ENCODE measurements at regions not wholly inside any gene's neighbourhood (a gene's known extent, or its start where the extent isn't known, plus 50 kb on each side); places are given as distances from the start of the nearest gene placed in this dataset.

- intact Hi-C loops (cut with micrococcal nuclease; ENCODE audit: unreplicated experiment) (loop anchor here (10.0 kb wide), 1 partner anchor 123 kb away; no protein-coding TSS in a partner anchor), in situ Hi-C loops (cut with HindIII; ENCODE audit: low pct_unique_long_range_greater_than_20kb, low sequenced_read_pairs) (no loop called here)
- H3K36me3 ChIP-seq (ENCODE audit: control insufficient read depth, insufficient read depth, low read length), result no peaks in the 10 kb centered on the region
- no peaks in the 10 kb centered on the region for H3K27me3 ChIP-seq (ENCODE audit: control insufficient read depth, insufficient read depth, low read length)
- H3K27ac ChIP-seq (ENCODE audit: low read length), result no peak overlapping the region
- DNase-seq (ENCODE audit: low read depth, low spot score) (no peak), ATAC-seq (no peak)
- BruUV-seq (replicated peaks), result no TSS peak
- CTCF ChIA-PET, result no interaction called here
- no peaks in the 10 kb centered on the region for H3K9me3 ChIP-seq (ENCODE audit: control insufficient read depth, insufficient read depth, low read depth, low read length)
- no peak overlapping the region for H3K4me3 ChIP-seq (ENCODE audit: low read depth in 2 of 2, low read length in 2 of 2)
- POLR2A ChIA-PET, result no interaction called here
- peaks cover 6% of the 10 kb centered on the region; the same call in 1 of the 2 replicates for H3K4me1 ChIP-seq (ENCODE audit: control insufficient read depth, insufficient read depth, low read length)
- TF ChIP-seq, protein P1, sequence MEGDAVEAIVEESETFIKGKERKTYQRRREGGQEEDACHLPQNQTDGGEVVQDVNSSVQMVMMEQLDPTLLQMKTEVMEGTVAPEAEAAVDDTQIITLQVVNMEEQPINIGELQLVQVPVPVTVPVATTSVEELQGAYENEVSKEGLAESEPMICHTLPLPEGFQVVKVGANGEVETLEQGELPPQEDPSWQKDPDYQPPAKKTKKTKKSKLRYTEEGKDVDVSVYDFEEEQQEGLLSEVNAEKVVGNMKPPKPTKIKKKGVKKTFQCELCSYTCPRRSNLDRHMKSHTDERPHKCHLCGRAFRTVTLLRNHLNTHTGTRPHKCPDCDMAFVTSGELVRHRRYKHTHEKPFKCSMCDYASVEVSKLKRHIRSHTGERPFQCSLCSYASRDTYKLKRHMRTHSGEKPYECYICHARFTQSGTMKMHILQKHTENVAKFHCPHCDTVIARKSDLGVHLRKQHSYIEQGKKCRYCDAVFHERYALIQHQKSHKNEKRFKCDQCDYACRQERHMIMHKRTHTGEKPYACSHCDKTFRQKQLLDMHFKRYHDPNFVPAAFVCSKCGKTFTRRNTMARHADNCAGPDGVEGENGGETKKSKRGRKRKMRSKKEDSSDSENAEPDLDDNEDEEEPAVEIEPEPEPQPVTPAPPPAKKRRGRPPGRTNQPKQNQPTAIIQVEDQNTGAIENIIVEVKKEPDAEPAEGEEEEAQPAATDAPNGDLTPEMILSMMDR (IDR thresholded peaks at IDR 0.05), result no peak
- no peak for TF ChIP-seq POLR2AphosphoS5 (IDR thresholded peaks at IDR 0.05; ENCODE audit: low read depth, low read length)
- no peak for TF ChIP-seq TCF7L2 (IDR thresholded peaks at IDR 0.05; ENCODE audit: low read depth, low read length)
- no peak for TF ChIP-seq SIN3A (IDR thresholded peaks at IDR 0.05; ENCODE audit: borderline replicate concordance, insufficient read depth, low read depth, low read length)
- TF ChIP-seq, protein P2, sequence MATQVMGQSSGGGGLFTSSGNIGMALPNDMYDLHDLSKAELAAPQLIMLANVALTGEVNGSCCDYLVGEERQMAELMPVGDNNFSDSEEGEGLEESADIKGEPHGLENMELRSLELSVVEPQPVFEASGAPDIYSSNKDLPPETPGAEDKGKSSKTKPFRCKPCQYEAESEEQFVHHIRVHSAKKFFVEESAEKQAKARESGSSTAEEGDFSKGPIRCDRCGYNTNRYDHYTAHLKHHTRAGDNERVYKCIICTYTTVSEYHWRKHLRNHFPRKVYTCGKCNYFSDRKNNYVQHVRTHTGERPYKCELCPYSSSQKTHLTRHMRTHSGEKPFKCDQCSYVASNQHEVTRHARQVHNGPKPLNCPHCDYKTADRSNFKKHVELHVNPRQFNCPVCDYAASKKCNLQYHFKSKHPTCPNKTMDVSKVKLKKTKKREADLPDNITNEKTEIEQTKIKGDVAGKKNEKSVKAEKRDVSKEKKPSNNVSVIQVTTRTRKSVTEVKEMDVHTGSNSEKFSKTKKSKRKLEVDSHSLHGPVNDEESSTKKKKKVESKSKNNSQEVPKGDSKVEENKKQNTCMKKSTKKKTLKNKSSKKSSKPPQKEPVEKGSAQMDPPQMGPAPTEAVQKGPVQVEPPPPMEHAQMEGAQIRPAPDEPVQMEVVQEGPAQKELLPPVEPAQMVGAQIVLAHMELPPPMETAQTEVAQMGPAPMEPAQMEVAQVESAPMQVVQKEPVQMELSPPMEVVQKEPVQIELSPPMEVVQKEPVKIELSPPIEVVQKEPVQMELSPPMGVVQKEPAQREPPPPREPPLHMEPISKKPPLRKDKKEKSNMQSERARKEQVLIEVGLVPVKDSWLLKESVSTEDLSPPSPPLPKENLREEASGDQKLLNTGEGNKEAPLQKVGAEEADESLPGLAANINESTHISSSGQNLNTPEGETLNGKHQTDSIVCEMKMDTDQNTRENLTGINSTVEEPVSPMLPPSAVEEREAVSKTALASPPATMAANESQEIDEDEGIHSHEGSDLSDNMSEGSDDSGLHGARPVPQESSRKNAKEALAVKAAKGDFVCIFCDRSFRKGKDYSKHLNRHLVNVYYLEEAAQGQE (IDR thresholded peaks at IDR 0.05; ENCODE audit: insufficient read depth in 1 of 2, low read depth in 2 of 2, low read length in 1 of 2), result no peak
These were observed 90.5 kb upstream of the RFC3 start for GRCh38 chr13:33727297-33728083.

- CTCF ChIA-PET, result no interaction called here
- in situ Hi-C loops (cut with HindIII; ENCODE audit: low pct_unique_long_range_greater_than_20kb, low sequenced_read_pairs) (no loop called here), intact Hi-C loops (cut with micrococcal nuclease; ENCODE audit: unreplicated experiment) (loop anchor here (10.0 kb wide), 1 partner anchor 124 kb away; no protein-coding TSS in a partner anchor)
- TF ChIP-seq TCF7L2 (IDR thresholded peaks at IDR 0.05; ENCODE audit: low read depth, low read length) (no peak), POLR2AphosphoS5 (IDR thresholded peaks at IDR 0.05; ENCODE audit: low read depth, low read length) (no peak), SIN3A (IDR thresholded peaks at IDR 0.05; ENCODE audit: borderline replicate concordance, insufficient read depth, low read depth, low read length) (no peak)
- TF ChIP-seq, protein P1 (IDR thresholded peaks at IDR 0.05), result no peak
- TF ChIP-seq, protein P2 (IDR thresholded peaks at IDR 0.05; ENCODE audit: insufficient read depth in 1 of 2, low read depth in 2 of 2, low read length in 1 of 2), result no peak
- DNase-seq (ENCODE audit: low read depth, low spot score), result no peak
- Histone ChIP-seq H3K4me1 (ENCODE audit: control insufficient read depth, insufficient read depth, low read length) (peaks cover 4% of the 10 kb centered on the region; the same call in 1 of the 2 replicates), H3K27ac (ENCODE audit: low read length) (no peak overlapping the region), H3K27me3 (ENCODE audit: control insufficient read depth, insufficient read depth, low read length) (no peaks in the 10 kb centered on the region), H3K9me3 (ENCODE audit: control insufficient read depth, insufficient read depth, low read depth, low read length) (no peaks in the 10 kb centered on the region), H3K36me3 (ENCODE audit: control insufficient read depth, insufficient read depth, low read length) (no peaks in the 10 kb centered on the region), H3K4me3 (ENCODE audit: low read depth in 2 of 2, low read length in 2 of 2) (no peak overlapping the region)
- no TSS peak for BruUV-seq (replicated peaks)
- no peak for ATAC-seq
- POLR2A ChIA-PET, result no interaction called here
These were observed 89.5 kb upstream of the RFC3 start for GRCh38 chr13:33728271-33729037.

Measured in Panc1 (cell line).